GM19468 (cell line): ENCODE measurements at regions not wholly inside any gene's neighbourhood (a gene's known extent, or its start where the extent isn't known, plus 50 kb on each side); places are given as distances from the start of the nearest gene placed in this dataset.
"Not testable (repeated sequence)": the region's sequence is repeated elsewhere in the genome, so short reads cannot be mapped to it uniquely, and the experiment has no call there.

Experiments
- ATAC-seq: cut with Tn5 transposase; IDR thresholded peaks from one replicate; pipeline ENCODE4 v1.9.1; 2021; ENCODE audit warnings: mild to moderate bottlenecking, moderate library complexity, moderate number of reproducible peaks; ENCODE audit not compliant: unreplicated experiment; ENCODE audit errors: extremely low read depth

GRCh38 chr10:64813391-64813790, 1292.2 kb downstream of the REEP3 start:
- no peak for ATAC-seq

GRCh38 chr10:64814201-64814600, 1293.0 kb downstream of the REEP3 start:
- no peak for ATAC-seq

GRCh38 chr10:64829888-64830412, 1308.7 kb downstream of the REEP3 start:
- no peak for ATAC-seq

- ATAC-seq, result no peak
These were observed 1309.7 kb downstream of the REEP3 start for GRCh38 chr10:64830869-64831268.

GRCh38 chr10:64840341-64840740, 1319.1 kb downstream of the REEP3 start:
- ATAC-seq, result no peak

GRCh38 chr10:64846700-64847099, 1325.5 kb downstream of the REEP3 start:
- ATAC-seq, result no peak

GRCh38 chr10:64855941-64856340, 1334.7 kb downstream of the REEP3 start:
- no peak for ATAC-seq

- ATAC-seq, result no peak
These were observed 1338.7 kb downstream of the REEP3 start for GRCh38 chr10:64859911-64860310.

GRCh38 chr10:64863836-64864235, 1342.6 kb downstream of the REEP3 start:
- no peak for ATAC-seq

- ATAC-seq, result no peak
These were observed 1346.3 kb downstream of the REEP3 start for GRCh38 chr10:64867501-64867962.

GRCh38 chr10:64873088-64873487, 1351.9 kb downstream of the REEP3 start:
- no peak for ATAC-seq

- no peak for ATAC-seq
These were observed 1352.8 kb downstream of the REEP3 start for GRCh38 chr10:64873959-64874358.

- no peak for ATAC-seq
These were observed 1359.3 kb downstream of the REEP3 start for GRCh38 chr10:64880546-64880945.

GRCh38 chr10:64881257-64881656, 1360.1 kb downstream of the REEP3 start:
- ATAC-seq, result no peak

GRCh38 chr10:64896582-64896981, 1375.4 kb downstream of the REEP3 start:
- no peak for ATAC-seq

GRCh38 chr10:64906311-64906710, 1385.1 kb downstream of the REEP3 start:
- not testable (repeated sequence) for ATAC-seq

GRCh38 chr10:64924306-64924705, 1403.1 kb downstream of the REEP3 start:
- ATAC-seq, result not testable (repeated sequence)

- no peak for ATAC-seq
These were observed 1430.8 kb downstream of the REEP3 start for GRCh38 chr10:64952042-64952441.

GRCh38 chr10:64956441-64956840, 1435.2 kb downstream of the REEP3 start:
- ATAC-seq, result no peak

- no peak for ATAC-seq
These were observed 1437.9 kb downstream of the REEP3 start for GRCh38 chr10:64959116-64959515.

- no peak for ATAC-seq
These were observed 1438.7 kb downstream of the REEP3 start for GRCh38 chr10:64959883-64960282.

GRCh38 chr10:64973391-64973790, 1452.2 kb downstream of the REEP3 start:
- ATAC-seq, result no peak

GRCh38 chr10:64976150-64976549, 1454.9 kb downstream of the REEP3 start:
- ATAC-seq, result no peak
